ENCODE measurements at regions not wholly inside any gene's neighbourhood (a gene's known extent, or its start where the extent isn't known, plus 50 kb on each side); places are given as distances from the start of the nearest gene placed in this dataset.

GRCh38 chr1:111568160-111568647 is 51.4 kb upstream of the RAP1A start:
- TF ChIP-seq EZH2phosphoT487 (IDR thresholded peaks at IDR 0.05; ENCODE audit: borderline replicate concordance, low read length), result no peak
- TF ChIP-seq EZH2 (IDR thresholded peaks at IDR 0.05; ENCODE audit: low read length, unreplicated experiment), result no peak
- TF ChIP-seq CTCF (conservative IDR thresholded peaks at IDR 0.05; ENCODE audit: low read depth, low read length), result no peak
- no peak overlapping the region for H3K27ac ChIP-seq (ENCODE audit: low read length)
- POLR2A ChIA-PET (ENCODE audit: unreplicated experiment), result no interaction called here

More at GRCh38 chr1:111568160-111568647, 51.4 kb upstream of the RAP1A start:
- no TSS peak for BruUV-seq (replicated peaks)
- no peaks in the 10 kb centered on the region for H3K9me2 ChIP-seq (replicated peaks; ENCODE audit: low read length)
- no peaks in the 10 kb centered on the region for H3K9me3 ChIP-seq (ENCODE audit: low read length)
- no peak overlapping the region for H3K4me3 ChIP-seq (ENCODE audit: low read length)
- no peaks in the 10 kb centered on the region for H3K27me3 ChIP-seq (ENCODE audit: low read length)
- no peaks in the 10 kb centered on the region for H3K79me2 ChIP-seq (ENCODE audit: low read length)
- ATAC-seq, result no peak
- H4K20me1 ChIP-seq (ENCODE audit: low read length), result no peaks in the 10 kb centered on the region
- CTCF ChIA-PET, result no interaction called here
- H3K4me1 ChIP-seq (ENCODE audit: insufficient read depth, low read length), result peaks cover 16% of the 10 kb centered on the region
- no peaks in the 10 kb centered on the region for H3F3A ChIP-seq (ENCODE audit: low read length, unreplicated experiment)
- H3K4me2 ChIP-seq (ENCODE audit: low read length), result no peak overlapping the region
- no peak for DNase-seq
- H3K9ac ChIP-seq (ENCODE audit: low read length), result no peak overlapping the region
- no peak overlapping the region for H2AFZ ChIP-seq (ENCODE audit: low read length)
- intact Hi-C loops (cut with micrococcal nuclease), result no loop called here
- H3K36me3 ChIP-seq (ENCODE audit: low read depth, low read length), result no peaks in the 10 kb centered on the region
